ENCODE measurements at regions not wholly inside any gene's neighbourhood (a gene's known extent, or its start where the extent isn't known, plus 50 kb on each side); places are given as distances from the start of the nearest gene placed in this dataset.

DNA sequence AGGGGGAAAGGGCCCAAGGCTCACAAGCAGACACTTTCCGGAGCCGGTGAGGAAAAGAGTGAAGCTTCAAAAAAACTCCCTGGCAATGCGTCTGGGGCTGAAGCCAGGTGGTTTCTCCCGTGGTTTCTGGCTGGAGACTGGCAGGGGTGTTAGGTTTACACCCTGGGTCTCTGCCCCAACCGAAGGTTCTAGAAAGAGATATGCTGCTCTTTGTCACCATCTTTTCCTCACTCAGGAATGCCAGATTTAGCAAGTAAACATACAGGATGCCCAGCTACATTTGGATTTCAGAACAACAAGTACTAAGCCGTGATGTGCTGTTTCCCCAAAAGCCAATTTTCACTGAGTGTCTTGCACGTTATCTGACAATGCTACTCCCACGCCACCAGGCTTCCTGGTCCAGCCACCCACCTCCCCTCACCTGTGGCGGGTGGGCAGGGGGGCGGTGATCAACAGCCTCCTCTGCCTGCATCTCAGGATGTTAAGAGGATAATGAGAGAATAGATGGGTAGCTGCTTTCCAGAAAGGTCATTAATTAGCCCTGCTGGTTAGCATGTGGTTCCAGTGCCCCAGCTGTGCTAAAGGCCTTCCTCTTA, 69.6 kb upstream of the OLIG2 start:
- no peak for ATAC-seq
- DNase-seq, result no peak
- WGBS, 2 donors, result 56 to 57% methylated on average over 10 of the region's 10 CpGs
- Histone ChIP-seq H3K4me1 (no peaks in the 10 kb centered on the region), H3K4me3 (no peak overlapping the region), H3K27me3 (peaks cover 0 to 13% (median 0%) of the 10 kb centered on the region in 4 donors), H3K36me3 (no peaks in the 10 kb centered on the region), H3K9me3 (no peaks in the 10 kb centered on the region), H3K27ac (no peak overlapping the region)
- TF ChIP-seq, protein P1, sequence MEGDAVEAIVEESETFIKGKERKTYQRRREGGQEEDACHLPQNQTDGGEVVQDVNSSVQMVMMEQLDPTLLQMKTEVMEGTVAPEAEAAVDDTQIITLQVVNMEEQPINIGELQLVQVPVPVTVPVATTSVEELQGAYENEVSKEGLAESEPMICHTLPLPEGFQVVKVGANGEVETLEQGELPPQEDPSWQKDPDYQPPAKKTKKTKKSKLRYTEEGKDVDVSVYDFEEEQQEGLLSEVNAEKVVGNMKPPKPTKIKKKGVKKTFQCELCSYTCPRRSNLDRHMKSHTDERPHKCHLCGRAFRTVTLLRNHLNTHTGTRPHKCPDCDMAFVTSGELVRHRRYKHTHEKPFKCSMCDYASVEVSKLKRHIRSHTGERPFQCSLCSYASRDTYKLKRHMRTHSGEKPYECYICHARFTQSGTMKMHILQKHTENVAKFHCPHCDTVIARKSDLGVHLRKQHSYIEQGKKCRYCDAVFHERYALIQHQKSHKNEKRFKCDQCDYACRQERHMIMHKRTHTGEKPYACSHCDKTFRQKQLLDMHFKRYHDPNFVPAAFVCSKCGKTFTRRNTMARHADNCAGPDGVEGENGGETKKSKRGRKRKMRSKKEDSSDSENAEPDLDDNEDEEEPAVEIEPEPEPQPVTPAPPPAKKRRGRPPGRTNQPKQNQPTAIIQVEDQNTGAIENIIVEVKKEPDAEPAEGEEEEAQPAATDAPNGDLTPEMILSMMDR (IDR thresholded peaks at IDR 0.05), result no peak
- intact Hi-C loops (cut with DNase I), result no loop called here
- no peak for FAIRE-seq

DNA sequence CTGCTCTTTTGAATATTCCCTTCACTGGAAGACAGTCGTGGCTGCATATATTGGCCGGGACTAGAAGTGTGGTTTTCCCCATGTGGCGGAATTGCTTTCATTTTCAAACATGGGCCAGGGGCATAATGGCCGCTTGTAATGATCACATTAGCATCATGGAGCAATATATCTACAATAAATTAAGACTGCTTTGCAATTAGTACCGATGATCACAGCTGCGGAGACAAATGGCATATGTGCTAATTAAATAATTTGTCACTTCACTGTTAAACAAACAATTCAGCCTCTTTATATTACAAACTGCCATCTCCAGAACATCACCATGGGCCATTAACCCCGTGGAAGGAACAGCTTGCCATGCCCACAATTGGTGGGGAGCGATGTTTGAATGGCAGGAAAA, 68.2 kb upstream of the OLIG2 start:
- FAIRE-seq (no peak), DNase-seq (no peak), ATAC-seq (no peak)
- Histone ChIP-seq H3K27me3 (peaks cover 0 to 16% (median 2%) of the 10 kb centered on the region in 4 donors), H3K9me3 (no peaks in the 10 kb centered on the region), H3K27ac (no peak overlapping the region), H3K4me3 (no peak overlapping the region), H3K4me1 (no peaks in the 10 kb centered on the region), H3K36me3 (no peaks in the 10 kb centered on the region)
- intact Hi-C loops (cut with DNase I), result no loop called here
- TF ChIP-seq, protein P1 (IDR thresholded peaks at IDR 0.05), result no peak
- WGBS, 2 donors, result 67 to 68% methylated on average over 8 of the region's 8 CpGs

DNA sequence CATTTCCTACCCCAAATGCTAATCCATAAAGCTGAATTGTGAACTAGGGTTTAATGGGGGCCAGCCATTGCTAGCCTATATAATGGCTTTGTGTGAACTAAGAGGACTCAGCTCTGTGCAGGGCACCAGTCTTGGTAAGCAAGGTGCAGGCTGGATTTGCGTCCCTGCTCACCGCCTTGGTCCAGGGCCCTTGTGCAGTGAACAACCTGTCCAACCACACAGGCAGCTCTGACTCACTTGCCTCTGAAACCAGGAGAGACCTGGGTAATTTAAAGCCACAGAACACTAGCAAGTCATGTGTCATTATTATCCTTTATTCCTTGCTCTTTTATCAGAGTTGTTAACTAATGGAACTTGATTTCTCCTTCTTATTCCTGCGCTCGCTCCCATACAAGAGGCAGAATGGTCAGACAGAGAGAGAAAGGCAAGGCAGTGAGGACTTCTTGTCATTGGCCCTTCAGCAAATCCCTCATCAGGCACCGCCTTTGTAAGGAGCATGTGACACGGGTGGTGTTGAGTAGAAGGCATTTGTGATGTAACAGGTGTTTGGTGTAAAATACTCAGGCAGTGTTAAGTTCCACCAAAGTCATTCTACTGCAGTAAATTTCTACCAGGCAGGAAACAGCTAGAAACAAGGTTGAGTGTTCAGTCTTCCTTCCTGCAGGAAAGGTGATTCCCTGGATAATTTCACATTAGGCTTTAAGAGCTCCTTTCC, 67.3 kb upstream of the OLIG2 start:
- Histone ChIP-seq H3K36me3 (no peaks in the 10 kb centered on the region), H3K27me3 (peaks cover 0 to 16% (median 2%) of the 10 kb centered on the region in 4 donors), H3K27ac (no peak overlapping the region), H3K9me3 (no peaks in the 10 kb centered on the region), H3K4me3 (no peak overlapping the region), H3K4me1 (no peaks in the 10 kb centered on the region)
- DNase-seq (no peak), FAIRE-seq (no peak), ATAC-seq (no peak)
- TF ChIP-seq, protein P1 (IDR thresholded peaks at IDR 0.05), result no peak
- 67 to 72% methylated on average over 6 of the region's 6 CpGs for WGBS, 2 donors
- intact Hi-C loops (cut with DNase I), result no loop called here

DNA sequence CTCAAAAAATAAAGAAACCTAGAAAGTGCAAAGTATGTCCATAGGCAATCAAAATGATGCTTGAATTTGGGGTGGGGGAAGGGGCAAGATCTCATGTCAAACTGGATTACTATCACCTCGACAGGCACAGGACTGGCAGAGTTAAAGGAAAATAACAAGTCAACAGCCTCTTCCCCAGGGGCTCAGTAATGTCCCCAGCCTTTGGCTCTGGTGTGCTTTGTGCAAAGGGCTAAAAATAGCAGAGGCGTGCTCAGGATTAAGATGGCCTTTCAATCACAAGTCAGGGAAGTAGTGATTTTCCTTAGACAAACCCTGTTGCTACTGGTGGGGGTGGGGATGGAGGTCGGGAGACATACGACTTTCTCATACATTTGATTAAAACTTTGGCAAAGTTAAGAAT, 63.5 kb upstream of the OLIG2 start:
- ATAC-seq (no peak), DNase-seq (no peak), FAIRE-seq (no peak)
- TF ChIP-seq, protein P1 (IDR thresholded peaks at IDR 0.05), result no peak
- WGBS, 2 donors, result 35 to 40% methylated on average over 4 of the region's 4 CpGs
- intact Hi-C loops (cut with DNase I), result no loop called here
- Histone ChIP-seq H3K27ac (no peak overlapping the region), H3K4me3 (no peak overlapping the region), H3K27me3 (peaks cover 0 to 8% (median 2%) of the 10 kb centered on the region in 4 donors), H3K36me3 (no peaks in the 10 kb centered on the region), H3K9me3 (no peaks in the 10 kb centered on the region), H3K4me1 (no peaks in the 10 kb centered on the region)

DNA sequence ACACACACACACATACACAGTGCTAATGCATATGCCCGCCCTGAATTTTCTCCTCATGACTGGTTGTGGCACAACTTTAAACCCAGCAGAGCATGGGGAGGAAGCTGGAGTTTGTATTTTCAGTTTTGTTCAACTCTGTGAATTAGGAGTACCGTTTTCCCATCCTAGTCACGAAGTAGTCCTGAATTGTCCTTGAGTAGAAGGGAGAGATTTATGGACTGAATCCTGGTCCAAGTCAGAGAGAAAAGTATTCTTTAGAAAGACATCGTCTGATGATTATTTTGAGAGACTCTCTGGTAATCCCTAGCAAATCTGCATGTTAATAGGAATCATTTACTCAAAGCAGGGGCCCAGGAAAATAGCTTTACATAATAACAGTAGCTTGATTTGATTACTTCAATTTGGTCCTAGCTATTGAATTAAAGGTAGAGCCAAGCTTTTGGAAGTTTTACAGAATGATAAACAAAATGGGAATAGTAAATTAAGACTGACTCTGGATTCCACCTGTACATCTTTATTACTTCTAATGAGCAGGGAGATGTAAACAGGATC, 60.5 kb upstream of the OLIG2 start:
- ATAC-seq, result no peak
- intact Hi-C loops (cut with DNase I), result no loop called here
- Histone ChIP-seq H3K27me3 (peaks cover 0 to 8% (median 2%) of the 10 kb centered on the region in 4 donors), H3K4me1 (no peaks in the 10 kb centered on the region), H3K36me3 (no peaks in the 10 kb centered on the region), H3K4me3 (no peak overlapping the region), H3K27ac (no peak overlapping the region), H3K9me3 (no peaks in the 10 kb centered on the region)
- no peak for DNase-seq
- TF ChIP-seq, protein P1 (IDR thresholded peaks at IDR 0.05), result no peak
- FAIRE-seq, result no peak
- 41 to 42% methylated on average over 4 of the region's 4 CpGs for WGBS, 2 donors
